ENCODE measurements at regions not wholly inside any gene's neighbourhood (a gene's known extent, or its start where the extent isn't known, plus 50 kb on each side); places are given as distances from the start of the nearest gene placed in this dataset.

- no peak for TF ChIP-seq CTCF (IDR thresholded peaks at IDR 0.05; ENCODE audit: insufficient read depth, missing control alignments)
- no peak for FAIRE-seq
- DNase-seq (ENCODE audit: insufficient read length, low spot score), result no peak
Measured at GRCh38 chr11:120028897-120029258, 109.0 kb downstream of the TRIM29 start.

- TF ChIP-seq CTCF (IDR thresholded peaks at IDR 0.05; ENCODE audit: insufficient read depth, missing control alignments), result no peak
- no peak for DNase-seq (ENCODE audit: insufficient read length, low spot score)
- FAIRE-seq, result no peak
Measured at GRCh38 chr11:120028181-120028896, 109.6 kb downstream of the TRIM29 start.

- no peak for TF ChIP-seq CTCF (IDR thresholded peaks at IDR 0.05; ENCODE audit: insufficient read depth, missing control alignments)
- no peak for DNase-seq (ENCODE audit: insufficient read length, low spot score)
- FAIRE-seq, result no peak
Measured at GRCh38 chr11:120027546-120028180, 110.2 kb downstream of the TRIM29 start.

GRCh38 chr11:120025606-120026335 is 112.1 kb downstream of the TRIM29 start:
- TF ChIP-seq CTCF (IDR thresholded peaks at IDR 0.05; ENCODE audit: insufficient read depth, missing control alignments), result no peak
- no peak for FAIRE-seq
- DNase-seq (ENCODE audit: insufficient read length, low spot score), result no peak

- no peak for DNase-seq (ENCODE audit: insufficient read length, low spot score)
- no peak for FAIRE-seq
- no peak for TF ChIP-seq CTCF (IDR thresholded peaks at IDR 0.05; ENCODE audit: insufficient read depth, missing control alignments)
Measured at GRCh38 chr11:120024586-120024985, 113.3 kb downstream of the TRIM29 start.

GRCh38 chr11:120024046-120024445 is 113.9 kb downstream of the TRIM29 start:
- no peak for TF ChIP-seq CTCF (IDR thresholded peaks at IDR 0.05; ENCODE audit: insufficient read depth, missing control alignments)
- DNase-seq (ENCODE audit: insufficient read length, low spot score), result no peak
- FAIRE-seq, result no peak

GRCh38 chr11:120023551-120023950 is 114.4 kb downstream of the TRIM29 start:
- FAIRE-seq, result no peak

More at GRCh38 chr11:120023551-120023950, 114.4 kb downstream of the TRIM29 start:
- TF ChIP-seq CTCF (IDR thresholded peaks at IDR 0.05; ENCODE audit: insufficient read depth, missing control alignments), result no peak
- no peak for DNase-seq (ENCODE audit: insufficient read length, low spot score)

Data from D721Med (cell line).